GM10248 (cell line): ENCODE measurements at regions not wholly inside any gene's neighbourhood (a gene's known extent, or its start where the extent isn't known, plus 50 kb on each side); places are given as distances from the start of the nearest gene placed in this dataset.

Source experiments
- CTCF ChIA-PET: fragments of 300-600 bp; sonication (Branson Sonifier 250); formaldehyde crosslinking; extraction: SDS; loops from one replicate; lab custom pipeline; 2021; ENCODE audit warnings: antibody characterized with exemption; lab: Yijun Ruan, JAX
- POLR2A ChIA-PET: fragments of 350-650 bp; sonication (Branson Sonifier 250); formaldehyde crosslinking; extraction: SDS; loops from one replicate; lab custom pipeline; 2020; ENCODE audit warnings: antibody characterized with exemption; lab: Yijun Ruan, JAX
- DNase-seq: peaks from one replicate; pipeline ENCODE4 v3.0.0; 2012; ENCODE audit errors: extremely low spot score
- TF ChIP-seq, protein P1 (sequence below): IDR thresholded peaks from 2 replicates; pipeline ENCODE4 v1.5.1; 2012; ENCODE audit warnings: mild to moderate bottlenecking, low read depth; ENCODE audit errors: extremely low read depth, missing control alignments, control extremely low read depth

DNA sequence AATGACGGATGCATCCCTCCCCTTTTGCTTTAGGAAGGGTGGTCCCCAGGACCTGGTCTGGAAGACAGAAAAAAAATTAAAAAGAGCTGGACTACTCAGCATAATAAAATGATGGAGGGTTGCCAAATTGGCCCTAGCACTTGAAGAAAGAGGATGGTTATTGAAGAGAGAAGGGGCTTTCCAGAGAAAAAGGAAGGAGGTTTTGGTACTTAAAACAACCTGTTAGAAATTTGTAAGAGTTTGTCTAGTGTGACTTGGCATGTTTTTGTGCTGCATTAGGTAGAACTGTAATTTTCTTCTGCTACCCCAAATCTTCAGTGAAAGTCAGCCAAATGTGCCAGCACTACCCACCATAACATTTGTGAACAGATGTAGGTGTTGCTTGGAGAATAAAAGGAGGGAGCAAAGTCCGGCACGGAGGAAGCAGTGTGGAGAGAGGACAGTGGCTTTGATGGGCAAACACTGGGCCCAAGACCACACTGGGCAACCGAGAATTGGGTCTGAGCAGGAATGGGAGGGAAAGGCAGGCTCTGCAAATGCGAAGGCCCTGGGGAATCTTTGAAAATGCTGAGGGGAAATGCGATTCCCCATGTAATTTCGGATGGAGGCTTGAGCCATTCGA is 160.9 kb downstream of the QRSL1 start:
- no peak for DNase-seq
- ChIA-PET CTCF (no interaction called here), POLR2A (no interaction called here)
- TF ChIP-seq, protein P1, sequence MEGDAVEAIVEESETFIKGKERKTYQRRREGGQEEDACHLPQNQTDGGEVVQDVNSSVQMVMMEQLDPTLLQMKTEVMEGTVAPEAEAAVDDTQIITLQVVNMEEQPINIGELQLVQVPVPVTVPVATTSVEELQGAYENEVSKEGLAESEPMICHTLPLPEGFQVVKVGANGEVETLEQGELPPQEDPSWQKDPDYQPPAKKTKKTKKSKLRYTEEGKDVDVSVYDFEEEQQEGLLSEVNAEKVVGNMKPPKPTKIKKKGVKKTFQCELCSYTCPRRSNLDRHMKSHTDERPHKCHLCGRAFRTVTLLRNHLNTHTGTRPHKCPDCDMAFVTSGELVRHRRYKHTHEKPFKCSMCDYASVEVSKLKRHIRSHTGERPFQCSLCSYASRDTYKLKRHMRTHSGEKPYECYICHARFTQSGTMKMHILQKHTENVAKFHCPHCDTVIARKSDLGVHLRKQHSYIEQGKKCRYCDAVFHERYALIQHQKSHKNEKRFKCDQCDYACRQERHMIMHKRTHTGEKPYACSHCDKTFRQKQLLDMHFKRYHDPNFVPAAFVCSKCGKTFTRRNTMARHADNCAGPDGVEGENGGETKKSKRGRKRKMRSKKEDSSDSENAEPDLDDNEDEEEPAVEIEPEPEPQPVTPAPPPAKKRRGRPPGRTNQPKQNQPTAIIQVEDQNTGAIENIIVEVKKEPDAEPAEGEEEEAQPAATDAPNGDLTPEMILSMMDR = no peak

DNA sequence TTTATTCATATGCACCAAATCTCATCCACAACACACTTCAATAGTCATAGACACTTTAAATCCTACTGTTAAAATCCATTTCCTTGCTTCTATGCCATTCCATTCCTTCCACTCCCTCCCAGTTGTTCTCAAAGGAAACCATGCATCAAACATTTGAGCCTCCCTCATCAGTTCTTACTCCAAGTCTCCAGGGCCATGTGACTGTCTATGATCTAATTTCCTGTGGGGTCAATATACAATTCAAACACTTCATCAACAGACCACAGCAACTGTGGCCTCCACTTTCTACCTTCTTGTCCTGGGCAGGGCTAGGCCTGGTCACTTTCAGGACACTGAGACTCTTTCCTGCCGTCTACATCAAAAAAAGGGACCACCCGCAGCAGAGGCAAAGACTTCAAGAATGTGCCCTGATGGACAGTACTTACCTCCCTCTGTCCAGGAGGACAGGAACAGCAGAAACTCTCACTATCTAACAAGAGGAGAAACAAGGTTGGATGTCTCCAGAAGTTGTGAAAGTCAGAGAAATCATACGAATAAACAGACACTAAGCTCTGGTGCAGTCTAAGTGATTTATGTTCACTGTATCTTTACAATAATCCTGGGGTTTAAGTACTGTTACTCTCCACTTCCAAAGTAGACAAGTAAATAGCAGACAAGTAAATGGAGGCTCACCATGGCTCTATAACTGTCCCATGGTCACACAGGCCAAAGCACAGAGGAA is 160.2 kb downstream of the QRSL1 start:
- ChIA-PET CTCF (interaction anchor here (1.2 kb wide), 1 partner anchor 8 kb away, joined by 4 read pairs; no protein-coding TSS in a partner anchor), POLR2A (no interaction called here)
- DNase-seq = no peak
- TF ChIP-seq, protein P1 = no peak

GRCh38 chr6:106788761-106789160 is 159.4 kb downstream of the QRSL1 start:
- CTCF ChIA-PET = interaction anchor here (1.2 kb wide), 1 partner anchor 9 kb away, joined by 4 read pairs; no protein-coding TSS in a partner anchor
- POLR2A ChIA-PET = no interaction called here
- DNase-seq = no peak
- TF ChIP-seq, protein P1 = no peak

DNA sequence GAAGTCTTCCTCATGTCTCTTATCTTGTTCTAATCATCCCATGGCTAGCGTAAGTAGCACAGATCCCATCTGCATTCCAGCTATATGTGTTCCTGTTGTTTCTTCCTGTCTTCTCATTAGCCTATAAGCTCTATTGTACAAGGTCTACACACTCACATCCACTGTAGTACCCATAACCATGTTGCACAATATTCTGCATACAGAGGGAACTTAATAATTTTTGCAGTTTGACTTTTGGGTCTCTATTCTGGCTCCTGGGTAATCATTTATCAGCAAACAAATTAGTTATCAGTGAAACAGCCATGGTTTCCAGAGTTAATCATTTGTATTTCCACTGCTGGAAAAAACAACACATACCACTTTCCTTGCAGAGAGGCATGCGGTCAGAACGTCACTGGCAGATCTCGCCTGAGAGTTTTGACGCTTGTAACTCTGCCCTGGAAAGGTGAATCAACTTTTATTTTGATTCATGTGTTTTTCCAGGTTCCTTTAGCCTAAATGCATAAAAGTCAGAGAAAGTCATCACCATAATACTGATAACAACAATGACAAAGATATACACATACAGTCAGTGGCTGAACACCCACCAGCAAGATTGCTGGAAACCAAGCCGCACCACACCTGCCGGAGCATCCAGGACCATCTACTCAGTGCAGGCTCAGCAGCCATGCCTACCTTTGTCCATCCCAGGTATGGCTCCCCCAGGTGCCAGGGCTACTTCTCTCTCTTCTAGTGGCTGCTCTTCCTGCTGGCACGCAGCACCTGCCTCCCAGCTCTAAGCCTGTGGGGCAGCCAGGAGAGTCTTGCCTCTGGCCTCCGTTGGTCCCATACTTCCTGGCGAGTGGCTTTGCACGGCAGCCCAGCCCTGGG is 158.2 kb downstream of the QRSL1 start:
- TF ChIP-seq, protein P1 = no peak
- POLR2A ChIA-PET = no interaction called here
- CTCF ChIA-PET = no interaction called here
- DNase-seq = no peak

- no peak for DNase-seq
- ChIA-PET CTCF (no interaction called here), POLR2A (no interaction called here)
- TF ChIP-seq, protein P1 = no peak
Measured at GRCh38 chr6:106785298-106785697, 155.9 kb downstream of the QRSL1 start.
